NCI-H2029 (cell line): ENCODE measurements at regions not wholly inside any gene's neighbourhood (a gene's known extent, or its start where the extent isn't known, plus 50 kb on each side); places are given as distances from the start of the nearest gene placed in this dataset.
"Not testable (repeated sequence)": the region's sequence is repeated elsewhere in the genome, so short reads cannot be mapped to it uniquely, and the experiment has no call there.

Experiments used
- DNase-seq: peaks from one replicate; lab custom pipeline; 2025; lab: John Stamatoyannopoulos, UW

- DNase-seq = no peak
Observed at GRCh38 chr7:124635416-124635815, 130.2 kb downstream of the GPR37 start.

DNA sequence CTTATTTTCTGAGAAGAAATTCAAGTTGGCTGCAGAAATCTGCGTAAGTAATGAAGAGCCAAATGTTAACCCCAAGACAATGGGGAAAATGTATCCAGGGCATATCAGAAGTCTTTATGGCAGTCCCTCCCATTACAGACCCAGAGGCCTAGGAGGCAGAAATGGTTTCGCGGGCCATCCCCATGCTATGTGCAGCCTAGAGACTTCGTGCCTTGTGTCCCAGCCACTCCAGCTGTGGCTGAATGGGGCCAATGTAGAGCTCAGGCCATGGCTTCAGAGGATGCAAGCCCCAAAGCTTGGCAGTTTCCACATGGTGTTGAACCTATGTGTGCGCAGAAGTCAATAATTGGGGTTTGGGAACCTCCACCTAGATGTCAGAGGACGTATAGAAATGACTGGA lies 131.9 kb downstream of the GPR37 start:
- no peak for DNase-seq

DNA sequence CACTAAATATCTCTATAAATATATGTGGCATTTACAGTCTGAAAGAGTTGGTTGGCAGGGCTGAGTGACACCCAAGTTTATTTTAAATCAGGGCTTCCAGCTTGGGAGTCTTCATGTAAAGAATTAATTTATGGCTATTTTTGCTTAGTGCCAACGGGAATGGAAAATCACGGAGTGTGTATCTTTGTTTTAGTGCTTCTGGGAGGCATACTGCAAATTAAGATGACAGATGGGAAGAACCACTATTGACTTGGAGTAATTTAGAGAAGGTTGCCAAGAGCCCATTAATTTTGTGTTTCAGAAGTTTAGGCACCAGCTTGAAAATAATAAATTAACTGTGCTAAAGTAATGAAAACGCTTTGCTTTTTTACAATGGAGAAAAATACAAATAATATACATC lies 135.2 kb downstream of the GPR37 start:
- no peak for DNase-seq

DNA sequence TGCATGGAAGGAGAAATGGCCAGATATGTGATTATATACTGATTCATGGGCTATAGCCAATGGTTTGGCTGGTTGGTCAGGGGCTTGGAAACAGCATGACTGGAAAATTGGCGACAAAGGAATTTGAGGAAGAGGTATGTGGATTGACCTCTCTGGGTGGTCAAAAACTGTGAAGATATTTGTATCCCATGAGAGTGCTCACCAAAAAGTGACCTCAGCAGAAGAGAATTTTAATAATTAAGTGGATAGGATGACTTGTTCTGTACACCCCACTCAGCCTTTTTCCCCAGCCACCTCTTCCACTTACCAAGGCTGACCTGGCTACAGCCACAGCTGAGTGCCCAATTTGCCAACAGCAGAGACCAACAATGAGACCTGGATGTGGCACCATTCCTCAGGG lies 146.7 kb downstream of the GPR37 start:
- DNase-seq = no peak

GRCh38 chr7:124618051-124618450 lies 147.5 kb downstream of the GPR37 start:
- not testable (repeated sequence) for DNase-seq

- DNase-seq = no peak
Observed at GRCh38 chr7:124603066-124603465, 162.5 kb downstream of the GPR37 start.

GRCh38 chr7:124597509-124597908 lies 168.1 kb downstream of the GPR37 start:
- DNase-seq = no peak

GRCh38 chr7:124596881-124597280 lies 168.7 kb downstream of the GPR37 start:
- no peak for DNase-seq

DNA sequence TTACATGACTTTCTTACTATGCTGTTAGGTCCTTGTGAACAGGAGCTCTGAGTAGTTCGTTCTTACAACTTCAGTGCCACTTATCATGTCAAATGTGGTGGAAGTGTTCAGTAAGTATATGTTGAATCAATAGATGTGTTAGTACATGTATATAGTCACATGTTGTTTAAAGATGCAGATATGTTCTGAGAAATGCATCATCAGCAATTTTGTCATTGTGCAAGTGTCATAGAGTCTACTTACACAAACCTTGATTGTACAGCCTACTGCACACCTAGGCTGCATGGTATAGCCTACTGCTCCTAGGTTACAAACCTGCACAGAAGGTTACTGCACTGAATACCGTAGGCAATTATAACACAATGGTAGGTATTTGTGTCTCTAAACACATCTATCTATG lies 174.8 kb downstream of the GPR37 start:
- DNase-seq = no peak

GRCh38 chr7:124577256-124577655 lies 188.3 kb downstream of the GPR37 start:
- no peak for DNase-seq

GRCh38 chr7:124575176-124575575 lies 190.4 kb downstream of the GPR37 start:
- DNase-seq = no peak

GRCh38 chr7:124570558-124570957 lies 195.0 kb downstream of the GPR37 start:
- no peak for DNase-seq

DNA sequence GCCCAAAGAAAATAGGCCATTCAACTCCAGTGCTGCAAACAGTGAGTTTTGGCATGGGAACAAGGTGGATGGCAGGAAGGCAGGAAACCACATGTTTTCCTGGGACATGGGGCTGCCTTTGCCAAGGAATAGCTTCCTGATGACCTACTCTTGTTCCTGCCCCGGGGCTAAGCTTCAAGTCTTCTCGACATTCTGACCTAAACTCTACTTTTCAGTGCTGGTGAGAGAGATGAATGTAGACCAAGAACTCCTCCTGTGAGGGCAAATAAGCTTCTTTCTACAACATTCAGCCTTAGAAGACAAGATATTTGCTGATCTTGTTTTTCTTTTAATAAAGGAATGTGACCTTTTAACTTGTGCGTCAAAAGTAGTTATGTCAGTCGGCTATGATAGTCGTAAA lies 199.0 kb downstream of the GPR37 start:
- DNase-seq = no peak

GRCh38 chr7:124557587-124557986 lies 208.0 kb downstream of the GPR37 start:
- DNase-seq = no peak

DNA sequence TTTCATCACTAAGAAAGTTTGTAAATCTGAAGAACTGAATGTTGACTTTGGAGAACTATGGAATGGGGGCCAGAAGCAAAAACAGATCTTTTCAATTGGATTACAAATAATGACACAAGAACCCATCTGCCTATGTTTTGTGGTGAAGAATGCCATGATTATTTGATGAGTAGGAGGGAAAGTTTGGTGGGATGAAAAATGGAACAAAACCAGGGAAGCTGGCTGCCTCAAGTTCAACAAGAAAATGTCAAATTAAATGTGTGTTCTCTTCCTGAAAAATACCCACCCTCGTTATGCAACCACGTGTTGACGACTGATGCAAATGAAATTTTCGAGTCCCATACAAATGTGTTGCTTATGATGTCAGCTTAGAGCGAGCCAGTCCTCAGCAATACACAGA lies 208.5 kb downstream of the GPR37 start:
- DNase-seq = no peak

GRCh38 chr7:124553502-124553901 lies 212.1 kb downstream of the GPR37 start:
- no peak for DNase-seq

DNA sequence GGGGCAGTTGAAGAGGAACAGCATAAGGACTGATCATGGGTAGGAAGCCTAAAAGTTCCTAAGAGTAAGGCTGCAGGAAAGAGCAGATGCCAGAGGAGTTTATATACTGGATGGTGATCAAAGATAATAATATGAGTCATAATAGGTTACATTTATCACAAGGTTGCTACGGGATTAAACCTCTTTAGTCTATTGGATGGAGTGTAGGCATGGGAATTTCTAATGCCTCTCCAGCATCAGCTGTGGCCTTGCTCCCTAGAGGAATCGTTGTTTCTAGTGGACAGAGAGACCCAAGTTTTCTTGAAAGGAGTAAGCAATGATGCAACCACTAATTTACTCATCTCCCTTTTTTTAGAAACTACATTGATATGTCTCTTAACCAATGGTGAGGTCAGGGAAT lies 213.4 kb downstream of the GPR37 start:
- DNase-seq = no peak

- DNase-seq = no peak
Observed at GRCh38 chr7:124550036-124550435, 215.6 kb downstream of the GPR37 start.

- no peak for DNase-seq
Observed at GRCh38 chr7:124542476-124542875, 223.1 kb downstream of the GPR37 start.

DNA sequence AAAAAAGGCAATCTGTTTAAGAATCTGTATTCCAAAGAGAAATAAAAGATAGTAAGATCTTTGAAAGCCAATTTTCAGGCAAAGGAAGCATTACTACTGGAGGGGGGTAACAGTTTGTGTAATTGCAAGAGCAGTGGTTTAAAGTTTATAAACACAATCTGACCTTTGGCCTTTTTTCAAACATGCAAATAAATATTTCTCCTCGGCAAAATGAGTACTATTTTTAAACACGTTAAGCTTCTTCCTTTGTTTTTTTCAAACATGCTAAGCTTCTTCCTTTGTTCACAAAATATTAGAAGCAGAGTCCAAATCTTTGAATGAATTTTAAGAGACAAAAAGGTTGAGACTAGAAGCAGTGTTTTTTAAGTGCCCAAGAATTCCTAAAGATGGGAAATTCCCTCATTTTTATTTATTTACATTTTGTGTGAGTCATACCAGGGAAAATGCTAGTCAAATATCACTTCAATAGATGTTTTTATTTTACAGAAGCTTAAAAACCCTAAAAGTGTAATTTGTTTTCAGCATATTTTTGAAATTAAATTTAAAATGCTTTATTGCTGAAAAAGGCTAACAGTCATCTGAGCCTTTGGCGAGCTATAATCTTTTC lies 229.3 kb downstream of the GPR37 start:
- DNase-seq = no peak

GRCh38 chr7:124532166-124532565 lies 233.4 kb downstream of the GPR37 start:
- DNase-seq = no peak

GRCh38 chr7:124516911-124517310 lies 248.7 kb downstream of the GPR37 start:
- DNase-seq = no peak

GRCh38 chr7:124515106-124515830 lies 250.3 kb downstream of the GPR37 start:
- no peak for DNase-seq

DNA sequence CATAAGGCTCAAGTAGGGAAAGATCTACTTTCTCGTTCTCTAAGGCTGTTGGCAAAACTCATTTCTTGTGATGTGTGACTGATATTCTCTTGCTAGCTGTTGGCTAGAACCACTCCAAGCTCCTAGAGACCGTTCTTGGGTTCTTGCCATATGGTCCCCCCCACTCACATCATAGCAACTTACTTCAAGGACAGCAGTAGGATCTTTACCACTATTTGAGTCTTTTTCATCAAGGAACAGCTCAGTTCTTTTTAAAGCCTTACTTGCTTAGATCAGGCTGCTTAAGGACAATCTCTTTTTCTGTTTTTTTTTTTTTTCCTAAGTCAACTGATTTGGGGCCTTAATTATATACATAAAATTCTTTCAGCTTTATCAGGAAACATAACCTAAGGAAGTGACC lies 251.1 kb downstream of the GPR37 start:
- no peak for DNase-seq
